ENCODE measurements at regions not wholly inside any gene's neighbourhood (a gene's known extent, or its start where the extent isn't known, plus 50 kb on each side); places are given as distances from the start of the nearest gene placed in this dataset.

- WGBS, 2 donors (ENCODE audit: low coverage in 1 of 2) = 100% methylated on average over 1 of the region's 1 CpG
- Histone ChIP-seq H3K4me3 (no peak overlapping the region), H3K9me3 (no peaks in the 10 kb centered on the region), H3K4me1 (peaks cover 0 to 12% (median 0%) of the 10 kb centered on the region in 3 donors), H3K27ac (no peak overlapping the region), H3K27me3 (no peaks in the 10 kb centered on the region), H3K36me3 (no peaks in the 10 kb centered on the region)
- ATAC-seq = no peak
- TF ChIP-seq POLR2A (IDR thresholded peaks at IDR 0.05) (no peak), POLR2AphosphoS5 (IDR thresholded peaks at IDR 0.05) (no peak), CTCF (IDR thresholded peaks at IDR 0.05) (no peak), EP300 (IDR thresholded peaks at IDR 0.05) (no peak)
Observed at GRCh38 chr12:89216211-89216952, 135.9 kb downstream of the DUSP6 start.

DNA sequence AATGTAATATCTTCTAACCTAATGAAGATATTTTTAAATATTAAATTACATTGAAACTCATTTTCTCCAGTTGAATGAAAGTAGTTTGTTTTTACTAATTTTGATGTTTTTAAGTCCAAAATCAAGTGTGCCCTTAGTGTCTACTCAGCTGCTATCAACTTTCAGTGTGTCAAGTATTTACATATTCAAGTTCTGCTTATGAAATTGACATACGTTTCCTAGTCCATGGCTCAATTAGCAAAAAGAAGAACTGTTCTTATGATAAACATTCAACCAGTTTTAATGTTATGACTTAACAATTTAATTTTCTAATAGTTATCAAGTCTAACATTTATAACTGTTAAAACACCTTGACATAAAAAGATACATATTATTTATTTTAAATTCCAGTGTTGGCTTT is 137.1 kb downstream of the DUSP6 start:
- WGBS, 2 donors (ENCODE audit: low coverage in 1 of 2) = 75 to 93% methylated on average over 1 of the region's 1 CpG
- Histone ChIP-seq H3K4me1 (peaks cover 0 to 12% (median 0%) of the 10 kb centered on the region in 3 donors), H3K27ac (no peak overlapping the region), H3K4me3 (no peak overlapping the region), H3K9me3 (no peaks in the 10 kb centered on the region), H3K36me3 (no peaks in the 10 kb centered on the region), H3K27me3 (no peaks in the 10 kb centered on the region)
- TF ChIP-seq POLR2AphosphoS5 (IDR thresholded peaks at IDR 0.05) (no peak), CTCF (IDR thresholded peaks at IDR 0.05) (no peak), EP300 (IDR thresholded peaks at IDR 0.05) (no peak), POLR2A (IDR thresholded peaks at IDR 0.05) (no peak)
- no peak for ATAC-seq

DNA sequence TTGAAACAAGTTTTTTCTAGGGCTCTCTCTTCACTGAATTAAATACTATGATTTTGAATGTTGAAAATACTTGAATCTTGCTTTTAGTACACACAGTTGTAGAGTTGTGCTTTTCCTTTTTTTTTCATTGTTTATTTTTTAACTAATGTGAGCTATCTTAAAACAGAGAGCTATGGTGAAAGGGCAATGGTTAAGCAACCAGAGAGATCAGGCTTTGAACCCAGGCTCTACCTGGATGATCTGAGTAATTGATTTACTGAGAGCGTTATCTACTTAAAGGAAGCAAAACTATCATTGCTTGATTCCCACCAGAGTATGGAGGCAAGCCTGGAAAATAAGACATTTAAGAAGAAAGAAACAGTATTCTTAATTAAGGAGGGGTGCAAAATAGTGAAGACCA is 138.6 kb downstream of the DUSP6 start:
- no peak for ATAC-seq
- WGBS, 2 donors (ENCODE audit: low coverage in 1 of 2) = 100% methylated on average over 1 of the region's 1 CpG
- peaks cover 0 to 12% (median 0%) of the 10 kb centered on the region in 3 donors for H3K4me1 ChIP-seq
- H3K27ac ChIP-seq = peak overlapping the region in 1 of 4 donors; percentile 36
- no peak overlapping the region for H3K4me3 ChIP-seq
- TF ChIP-seq POLR2A (IDR thresholded peaks at IDR 0.05) (no peak), POLR2AphosphoS5 (IDR thresholded peaks at IDR 0.05) (no peak), CTCF (IDR thresholded peaks at IDR 0.05) (no peak), EP300 (IDR thresholded peaks at IDR 0.05) (no peak)
- H3K36me3 ChIP-seq = no peaks in the 10 kb centered on the region
- no peaks in the 10 kb centered on the region for H3K27me3 ChIP-seq
- no peaks in the 10 kb centered on the region for H3K9me3 ChIP-seq

DNA sequence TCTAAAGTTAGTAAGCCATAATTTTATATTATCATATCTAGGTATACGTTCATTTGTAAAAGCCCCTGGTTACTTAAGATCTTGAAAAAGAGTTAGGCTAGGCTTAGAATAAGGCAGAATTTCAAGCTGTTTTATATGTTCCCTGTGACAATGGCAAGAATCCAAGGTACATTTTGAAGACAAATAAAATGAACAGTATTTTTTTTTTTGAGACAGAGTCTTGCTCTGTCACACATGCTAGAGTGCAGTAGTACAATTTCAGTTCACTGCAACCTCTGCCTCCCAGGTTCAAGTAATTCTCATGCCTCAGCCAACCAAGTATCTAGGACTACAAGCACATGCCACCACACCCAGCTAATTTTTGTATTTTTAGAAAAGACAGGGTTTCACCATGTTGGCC is 139.2 kb downstream of the DUSP6 start:
- WGBS, 2 donors (ENCODE audit: low coverage in 1 of 2) = 70 to 80% methylated on average over 1 of the region's 1 CpG

More for the DNA sequence above, 139.2 kb downstream of the DUSP6 start:
- no peaks in the 10 kb centered on the region for H3K27me3 ChIP-seq
- peak overlapping the region in 3 of 4 donors; percentile 11 to 50 (median 36) for H3K27ac ChIP-seq
- peaks cover 0 to 12% (median 0%) of the 10 kb centered on the region in 3 donors for H3K4me1 ChIP-seq
- H3K9me3 ChIP-seq = no peaks in the 10 kb centered on the region
- no peak for ATAC-seq
- H3K36me3 ChIP-seq = no peaks in the 10 kb centered on the region
- no peak overlapping the region for H3K4me3 ChIP-seq
- TF ChIP-seq POLR2A (IDR thresholded peaks at IDR 0.05) (no peak), CTCF (IDR thresholded peaks at IDR 0.05) (no peak), EP300 (IDR thresholded peaks at IDR 0.05) (no peak), POLR2AphosphoS5 (IDR thresholded peaks at IDR 0.05) (no peak)

Data from gastroesophageal sphincter (tissue), 4 donors.